ENCODE measurements at regions not wholly inside any gene's neighbourhood (a gene's known extent, or its start where the extent isn't known, plus 50 kb on each side); places are given as distances from the start of the nearest gene placed in this dataset.

GRCh38 chr7:114364151-114364550 is 50.5 kb upstream of the FOXP2 start:
- TF ChIP-seq GATA3 (IDR thresholded peaks at IDR 0.05; ENCODE audit: low read depth, low read length): no peak

GRCh38 chr7:114363292-114363691 is 51.3 kb upstream of the FOXP2 start:
- TF ChIP-seq GATA3 (IDR thresholded peaks at IDR 0.05; ENCODE audit: low read depth, low read length): no peak
- TF ChIP-seq GATA2 (IDR thresholded peaks at IDR 0.05; ENCODE audit: low read depth, low read length): no peak

DNA sequence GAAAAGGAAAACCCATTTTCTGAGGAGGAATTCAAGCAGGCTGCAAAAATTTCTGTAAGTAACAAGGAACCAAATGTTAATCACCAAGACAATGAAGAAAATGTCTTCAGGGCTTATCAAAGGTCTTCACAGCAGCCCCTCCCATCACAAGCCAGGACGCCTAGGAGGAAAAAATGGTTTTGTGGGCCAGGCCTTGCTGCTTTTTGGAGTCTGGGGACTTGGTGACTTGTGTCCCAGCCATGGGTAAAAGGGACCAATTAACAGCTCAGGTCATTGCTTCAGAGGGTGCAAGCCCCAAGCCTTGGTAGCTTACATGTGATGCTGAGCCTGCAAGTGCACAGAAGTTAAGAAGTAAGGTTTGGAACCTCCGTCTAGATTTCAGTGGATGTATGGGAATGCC is 55.7 kb upstream of the FOXP2 start:
- no peak for TF ChIP-seq GATA2 (IDR thresholded peaks at IDR 0.05; ENCODE audit: low read depth, low read length)
- TF ChIP-seq GATA3 (IDR thresholded peaks at IDR 0.05; ENCODE audit: low read depth, low read length): no peak

DNA sequence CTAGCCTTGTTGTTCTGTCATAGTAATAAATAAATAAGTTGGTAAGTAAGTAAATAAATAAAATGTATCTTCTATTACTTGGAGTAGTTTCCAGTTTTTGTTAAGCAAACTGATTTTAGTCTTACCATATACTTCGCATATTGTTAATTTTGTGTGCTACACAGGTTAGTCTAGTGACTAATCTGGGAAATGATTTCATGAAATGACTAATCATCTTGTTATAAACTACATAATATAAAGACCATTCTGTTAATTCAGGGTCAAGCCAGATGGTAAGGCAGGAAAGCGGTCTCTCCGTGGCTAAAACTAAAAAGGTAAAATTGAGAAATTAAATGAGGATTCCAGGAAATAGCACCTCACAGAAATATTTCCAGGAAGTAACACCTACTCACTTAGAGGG is 58.5 kb upstream of the FOXP2 start:
- TF ChIP-seq GATA2 (IDR thresholded peaks at IDR 0.05; ENCODE audit: low read depth, low read length) (no peak), GATA3 (IDR thresholded peaks at IDR 0.05; ENCODE audit: low read depth, low read length) (no peak)

- TF ChIP-seq GATA2 (IDR thresholded peaks at IDR 0.05; ENCODE audit: low read depth, low read length) (no peak), GATA3 (IDR thresholded peaks at IDR 0.05; ENCODE audit: low read depth, low read length) (no peak)
Observed at GRCh38 chr7:114354306-114354705, 60.3 kb upstream of the FOXP2 start.

DNA sequence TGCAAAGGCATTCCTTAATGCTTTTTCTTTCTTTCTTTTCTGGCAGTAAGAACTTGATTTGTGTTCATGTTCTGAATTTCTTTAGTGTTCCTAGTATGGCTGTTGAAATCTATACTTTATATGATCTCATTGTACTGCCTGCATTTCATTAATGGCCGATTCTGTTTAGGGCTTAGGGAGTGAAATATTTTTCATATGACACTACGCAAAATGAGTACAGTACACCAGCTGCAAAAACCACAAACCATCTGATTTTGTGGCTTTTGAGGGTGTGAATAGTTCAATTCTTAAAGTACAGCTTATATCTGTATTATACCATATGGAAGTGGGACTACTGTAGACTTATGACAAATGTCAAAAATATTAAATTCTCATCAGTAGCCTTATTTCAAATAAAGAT is 69.1 kb upstream of the FOXP2 start:
- TF ChIP-seq GATA2 (IDR thresholded peaks at IDR 0.05; ENCODE audit: low read depth, low read length) (no peak), GATA3 (IDR thresholded peaks at IDR 0.05; ENCODE audit: low read depth, low read length) (no peak)

DNA sequence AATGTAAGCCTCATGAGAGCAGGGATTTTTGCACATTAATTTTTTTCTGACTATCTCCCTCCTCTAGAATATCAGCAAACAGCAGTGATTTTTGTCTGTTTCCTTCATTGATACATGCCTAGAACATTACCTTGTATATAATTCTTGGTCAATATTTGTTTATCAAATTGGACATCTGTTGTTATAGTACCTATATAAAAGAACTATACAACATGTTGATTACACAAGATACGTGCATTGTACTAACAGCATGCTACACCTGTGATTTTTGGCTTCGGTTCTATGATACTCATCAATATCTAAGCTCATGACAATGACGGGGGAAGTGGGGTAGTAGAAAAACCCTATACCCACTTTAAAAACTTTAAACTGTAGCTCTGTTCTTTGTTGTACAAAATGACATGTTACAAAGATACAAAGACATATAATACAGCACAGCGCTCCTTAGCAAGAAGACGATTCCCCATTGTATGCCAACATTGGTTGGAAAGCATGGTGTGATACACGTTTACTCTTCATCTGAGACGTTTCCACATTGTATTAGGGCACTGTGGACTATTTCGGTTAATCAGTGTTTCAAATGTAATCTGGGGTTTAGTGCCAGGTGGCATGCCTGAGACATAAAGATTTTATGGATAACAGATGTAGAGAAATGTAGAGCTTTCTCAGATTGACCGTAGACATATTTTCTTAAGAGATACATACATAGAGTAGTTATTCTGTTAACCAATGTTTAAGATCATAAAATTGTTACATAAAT is 70.5 kb upstream of the FOXP2 start:
- TF ChIP-seq GATA2 (IDR thresholded peaks at IDR 0.05; ENCODE audit: low read depth, low read length): no peak
- TF ChIP-seq GATA3 (IDR thresholded peaks at IDR 0.05; ENCODE audit: low read depth, low read length): no peak

- TF ChIP-seq GATA3 (IDR thresholded peaks at IDR 0.05; ENCODE audit: low read depth, low read length): no peak
Observed at GRCh38 chr7:114342431-114343179, 72.0 kb upstream of the FOXP2 start.

DNA sequence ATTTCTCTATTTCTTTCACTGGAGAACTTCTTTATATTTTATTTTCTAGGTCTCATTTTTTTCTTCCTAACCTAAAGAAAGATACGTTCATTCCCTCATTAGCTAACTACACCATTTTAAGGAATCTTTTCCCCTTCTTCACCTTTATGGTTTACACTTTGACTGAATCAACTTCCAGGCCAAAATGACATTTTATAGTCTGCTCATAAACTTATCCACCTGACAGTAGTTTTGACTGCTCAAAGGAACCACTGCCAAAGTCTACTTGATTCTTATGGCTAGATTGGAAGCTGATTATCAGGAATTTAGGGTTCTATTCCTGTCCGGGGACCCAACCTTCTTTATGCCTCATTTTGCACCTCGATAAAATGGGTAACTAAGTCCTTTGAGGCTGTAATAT is 73.0 kb upstream of the FOXP2 start:
- no peak for TF ChIP-seq GATA3 (IDR thresholded peaks at IDR 0.05; ENCODE audit: low read depth, low read length)
- TF ChIP-seq GATA2 (IDR thresholded peaks at IDR 0.05; ENCODE audit: low read depth, low read length): no peak

DNA sequence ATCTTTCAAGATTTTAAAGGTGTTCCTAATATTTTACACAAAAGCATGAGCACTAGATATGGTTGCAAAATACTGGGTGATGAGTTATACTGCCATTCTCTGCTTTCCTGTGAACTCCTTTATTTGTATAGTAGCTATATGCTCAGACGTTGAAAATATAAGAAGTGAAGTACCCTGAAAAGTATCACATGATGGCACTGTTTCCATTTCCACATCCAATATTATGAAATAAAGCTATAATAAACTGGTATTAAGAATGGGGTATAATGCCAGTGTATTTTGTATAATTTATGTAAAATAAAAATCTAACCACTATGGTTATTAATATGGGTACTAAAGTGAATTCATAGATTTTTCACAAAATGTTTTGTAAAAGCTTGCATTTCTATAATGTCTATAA is 79.6 kb upstream of the FOXP2 start:
- no peak for TF ChIP-seq GATA3 (IDR thresholded peaks at IDR 0.05; ENCODE audit: low read depth, low read length)
- TF ChIP-seq GATA2 (IDR thresholded peaks at IDR 0.05; ENCODE audit: low read depth, low read length): no peak

DNA sequence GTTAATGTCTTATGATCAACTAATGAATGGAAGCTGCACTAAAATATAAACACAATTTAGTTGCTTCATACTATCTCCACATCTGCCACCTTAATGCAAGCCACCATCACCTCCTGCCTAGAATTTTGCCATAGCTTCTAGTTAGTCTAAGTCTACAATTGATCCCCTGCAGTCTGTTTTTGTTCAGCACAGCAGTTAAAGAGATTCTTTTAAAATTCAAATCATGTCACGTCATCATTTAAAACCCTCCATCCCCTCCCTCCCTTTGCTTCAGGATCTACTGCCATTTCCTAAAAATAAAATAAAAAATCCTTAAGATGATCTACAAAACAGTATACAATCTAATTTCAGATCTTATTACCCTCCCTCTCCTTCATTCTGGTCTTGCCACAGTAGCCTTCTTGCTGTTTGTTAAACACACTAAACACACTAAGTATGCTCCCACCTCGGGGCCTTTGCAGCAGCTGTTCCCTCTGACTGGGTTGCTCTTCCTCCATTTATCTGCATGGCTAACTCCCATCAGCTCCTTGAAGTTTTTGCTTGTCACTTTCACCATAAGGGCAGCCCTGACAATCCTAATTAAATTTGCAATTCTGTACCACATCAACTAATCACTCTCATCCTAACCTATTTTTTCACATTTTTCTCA is 97.0 kb upstream of the FOXP2 start:
- TF ChIP-seq GATA3 (IDR thresholded peaks at IDR 0.05; ENCODE audit: low read depth, low read length): no peak
- TF ChIP-seq GATA2 (IDR thresholded peaks at IDR 0.05; ENCODE audit: low read depth, low read length): no peak

GRCh38 chr7:114312649-114313048 is 102.0 kb upstream of the FOXP2 start:
- TF ChIP-seq GATA2 (IDR thresholded peaks at IDR 0.05; ENCODE audit: low read depth, low read length) (no peak), GATA3 (IDR thresholded peaks at IDR 0.05; ENCODE audit: low read depth, low read length) (no peak)

DNA sequence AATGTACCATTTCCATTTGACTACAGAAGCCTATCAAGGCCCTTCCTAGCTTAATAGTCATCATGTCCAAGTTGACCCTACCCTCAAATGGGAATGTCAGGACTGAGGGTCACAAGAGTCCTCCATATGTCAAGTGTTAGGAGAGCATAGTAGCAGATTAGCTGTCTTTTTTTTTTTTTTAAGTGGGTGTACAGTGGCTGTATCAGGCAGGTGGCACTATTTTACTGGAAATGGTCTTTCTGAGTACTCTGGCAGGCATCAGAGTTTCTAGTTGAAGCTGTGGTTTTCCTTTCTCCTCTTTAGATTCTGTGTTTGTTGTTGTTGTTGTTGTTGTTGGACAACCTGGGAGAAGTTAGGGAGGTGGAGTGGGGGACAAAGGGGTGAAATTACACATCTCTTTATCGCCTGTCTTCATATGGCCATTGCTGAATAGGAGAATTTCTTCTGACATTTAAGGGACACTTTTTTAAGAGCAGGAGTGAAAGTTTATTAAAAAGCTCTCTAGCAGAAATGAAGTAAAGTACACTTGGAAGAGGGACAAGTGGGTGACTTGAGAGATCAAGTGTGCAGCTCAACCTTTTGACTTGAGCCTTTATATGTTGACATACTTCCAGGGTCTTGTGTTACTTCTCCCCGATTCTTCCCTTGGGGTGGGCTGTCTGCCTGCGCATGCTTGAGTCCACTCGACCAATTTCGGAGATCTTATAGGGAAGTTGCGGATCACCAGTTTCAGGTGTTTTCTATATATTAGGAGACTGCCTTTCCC is 104.1 kb upstream of the FOXP2 start:
- TF ChIP-seq GATA3 (IDR thresholded peaks at IDR 0.05; ENCODE audit: low read depth, low read length) (no peak), GATA2 (IDR thresholded peaks at IDR 0.05; ENCODE audit: low read depth, low read length) (no peak)

- TF ChIP-seq GATA2 (IDR thresholded peaks at IDR 0.05; ENCODE audit: low read depth, low read length) (no peak), GATA3 (IDR thresholded peaks at IDR 0.05; ENCODE audit: low read depth, low read length) (no peak)
Observed at GRCh38 chr7:114309729-114310128, 104.9 kb upstream of the FOXP2 start.

All from SH-SY5Y (cell line).